Right ventricle myocardium inferior (tissue), 1 donor: ENCODE measurements at regions not wholly inside any gene's neighbourhood (a gene's known extent, or its start where the extent isn't known, plus 50 kb on each side); places are given as distances from the start of the nearest gene placed in this dataset.
"Not testable (repeated sequence)": the region's sequence is repeated elsewhere in the genome, so short reads cannot be mapped to it uniquely, and the experiment has no call there.

Experiments
- ATAC-seq: fragments of 200-7000 bp; cut with Tn5 transposase; one replicate; pipeline ENCODE4 v1.9.1; 2020; ENCODE audit warnings: mild to moderate bottlenecking, moderate library complexity
- DNase-seq: peaks from one replicate; pipeline ENCODE4 v3.0.0; 2021; ENCODE audit errors: missing footprints
- intact Hi-C: fragments of 100-400 bp; cut with DNase I; formaldehyde crosslinking; loops from one replicate; pipeline ENCODE4 v1.11.0; 2022
- donor health status: DM: no; HTN: yes; CAD: no; lungs with severe emphysema.

DNA sequence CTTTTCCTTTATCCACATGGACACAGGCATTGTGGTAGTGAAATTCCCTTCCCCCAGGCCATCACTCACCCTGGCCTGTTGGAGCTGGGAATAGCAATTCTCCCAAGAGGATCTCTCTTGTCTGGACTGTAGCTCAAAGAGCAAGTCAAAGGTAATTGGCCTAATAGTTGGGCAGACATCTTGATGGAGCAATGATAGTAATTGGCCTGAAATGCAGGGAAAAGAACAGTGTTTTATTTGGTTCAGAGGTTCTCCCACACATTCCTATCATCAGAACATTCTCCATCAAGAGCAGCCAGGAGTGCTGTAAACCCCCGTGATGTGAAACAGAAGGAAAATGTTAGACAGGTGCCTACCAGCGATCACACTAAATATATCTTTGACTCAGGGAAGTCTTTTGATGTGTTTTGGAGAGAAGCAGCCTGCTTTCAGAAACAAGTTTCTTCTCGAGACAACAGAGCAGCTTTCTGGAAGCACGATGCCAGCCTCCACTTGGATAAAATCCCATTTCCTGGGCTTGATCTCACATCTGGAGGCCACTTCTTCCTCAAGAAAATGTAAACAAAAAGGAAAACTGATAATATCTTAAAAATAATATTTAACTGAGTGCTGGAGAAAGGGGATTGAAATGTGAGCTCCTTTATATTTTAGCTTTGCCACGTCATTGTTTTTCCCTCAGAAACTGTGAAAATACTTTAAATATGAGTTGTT, 198.1 kb upstream of the WWC1 start:
- no peak for DNase-seq
- peak; percentile 29 for ATAC-seq
- intact Hi-C loops = no loop called here

GRCh38 chr5:168096525-168096924, 194.9 kb upstream of the WWC1 start:
- no peak for ATAC-seq
- no peak for DNase-seq
- intact Hi-C loops = no loop called here

- no peak for ATAC-seq
- intact Hi-C loops = no loop called here
- no peak for DNase-seq
Observed at GRCh38 chr5:168097876-168098653, 193.4 kb upstream of the WWC1 start.

DNA sequence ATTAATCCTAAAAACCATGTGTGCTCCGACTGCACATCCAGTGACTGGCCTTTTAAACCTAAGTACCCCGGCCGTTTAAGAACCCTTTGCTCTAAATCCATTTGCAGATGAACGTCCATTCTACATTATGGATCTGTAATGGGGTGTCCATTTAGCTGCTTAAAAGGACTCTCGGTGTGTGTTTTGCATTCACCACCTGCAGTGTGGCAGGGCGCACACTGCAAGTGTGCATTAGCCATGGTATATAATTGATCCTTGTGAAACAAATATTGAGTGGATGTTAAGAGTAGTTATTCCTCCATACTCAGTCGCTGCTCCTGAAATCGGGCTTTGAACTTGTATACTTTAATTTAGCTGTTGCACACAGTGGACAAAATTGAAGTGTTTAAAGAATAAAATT, 190.1 kb upstream of the WWC1 start:
- no peak for ATAC-seq
- intact Hi-C loops = no loop called here
- no peak for DNase-seq

DNA sequence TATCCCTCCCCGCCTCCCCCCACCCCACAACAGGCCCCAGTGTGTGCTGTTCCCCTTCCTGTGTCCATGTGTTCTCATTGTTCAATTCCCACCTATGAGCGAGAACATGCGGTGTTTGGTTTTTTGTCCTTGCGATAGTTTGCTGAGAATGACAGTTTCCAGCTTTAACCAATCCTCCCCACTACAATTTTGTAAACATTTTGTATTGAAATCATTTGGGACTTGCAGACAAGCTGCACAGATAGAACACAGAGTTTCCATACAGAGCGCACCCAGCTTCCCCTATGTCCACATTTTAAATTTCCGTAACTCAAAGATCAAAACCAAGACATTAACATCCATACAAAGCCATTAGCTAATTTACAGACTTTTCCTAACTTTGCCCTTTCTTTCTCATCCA, 188.4 kb upstream of the WWC1 start:
- DNase-seq, ATAC-seq, intact Hi-C loops: not testable (repeated sequence)

GRCh38 chr5:168104350-168104749, 187.1 kb upstream of the WWC1 start:
- intact Hi-C loops = no loop called here
- DNase-seq (no peak), ATAC-seq (peak; percentile 21)

DNA sequence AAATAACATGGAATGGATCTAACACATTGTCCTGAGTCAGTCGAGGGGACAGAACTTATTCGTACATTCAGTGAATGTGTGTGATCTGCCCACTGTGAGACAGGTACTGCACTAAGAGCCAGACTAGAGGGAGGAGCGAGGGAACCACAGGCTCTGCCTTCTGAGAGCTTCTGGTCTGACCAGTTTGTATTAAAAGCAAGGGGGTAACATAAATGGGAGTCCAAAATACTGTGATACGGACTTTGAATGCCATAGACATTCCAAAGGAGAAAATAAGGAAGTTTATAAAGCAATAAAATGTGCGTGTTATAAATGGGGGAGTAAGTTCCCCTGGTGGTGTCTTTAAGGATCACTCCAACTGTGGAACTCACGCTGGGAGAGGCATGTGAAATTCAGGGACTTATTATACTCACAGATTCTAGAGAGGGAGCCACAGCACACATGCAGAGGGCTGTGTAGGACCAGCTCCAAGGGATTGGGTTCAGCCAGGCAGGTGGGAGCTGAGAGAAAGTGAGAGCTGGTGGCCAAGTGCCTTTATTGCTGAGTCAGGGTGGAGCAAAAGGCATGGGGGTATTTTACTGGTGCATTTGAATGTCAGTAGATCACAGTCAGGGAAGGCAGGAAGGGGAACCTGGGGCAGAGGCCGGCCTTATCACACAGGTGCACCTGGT, 186.5 kb upstream of the WWC1 start:
- intact Hi-C loops = no loop called here
- ATAC-seq (peak; percentile 11), DNase-seq (no peak)

- no peak for ATAC-seq
- intact Hi-C loops = no loop called here
- no peak for DNase-seq
Observed at GRCh38 chr5:168106008-168106761, 185.3 kb upstream of the WWC1 start.

DNA sequence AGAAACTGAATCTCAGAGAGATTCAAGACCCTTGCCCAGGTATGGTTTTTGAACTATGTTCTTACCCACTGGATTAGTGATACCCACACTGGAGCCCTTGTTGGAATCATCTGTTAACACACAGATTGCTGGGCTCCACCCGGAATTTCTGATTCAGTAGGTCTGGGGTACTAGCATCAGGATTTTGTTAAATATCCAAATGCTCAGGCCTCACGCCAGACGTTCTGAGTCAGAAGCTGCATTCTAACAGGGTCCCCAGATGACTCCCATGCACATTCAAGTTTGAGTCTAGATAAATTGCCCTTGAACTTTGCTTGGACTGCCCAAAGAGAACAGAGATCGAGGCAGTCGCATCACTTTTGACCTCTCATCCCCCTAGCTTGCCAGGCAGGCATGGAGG, 182.0 kb upstream of the WWC1 start:
- no peak for DNase-seq
- no peak for ATAC-seq
- intact Hi-C loops = no loop called here

DNA sequence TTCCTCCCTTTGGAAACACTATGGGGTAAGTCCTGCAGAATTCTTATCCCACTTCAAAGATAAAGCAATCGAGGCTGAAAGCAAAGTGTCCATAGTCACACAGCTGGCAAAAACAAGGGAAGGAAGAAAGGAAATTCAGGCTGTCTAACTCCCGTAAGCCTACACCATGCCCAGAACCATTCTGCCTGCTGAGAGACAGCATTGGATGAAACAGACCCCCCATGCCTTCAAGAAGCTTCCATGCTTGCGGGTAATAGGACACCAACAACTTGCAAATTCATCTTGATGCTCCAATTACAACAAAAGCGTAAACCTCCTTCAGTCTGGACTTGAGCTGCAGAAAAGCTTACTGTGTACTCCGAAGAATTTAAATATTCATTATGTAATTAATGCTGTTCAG, 181.1 kb upstream of the WWC1 start:
- DNase-seq = no peak
- ATAC-seq = no peak
- intact Hi-C loops = no loop called here

DNA sequence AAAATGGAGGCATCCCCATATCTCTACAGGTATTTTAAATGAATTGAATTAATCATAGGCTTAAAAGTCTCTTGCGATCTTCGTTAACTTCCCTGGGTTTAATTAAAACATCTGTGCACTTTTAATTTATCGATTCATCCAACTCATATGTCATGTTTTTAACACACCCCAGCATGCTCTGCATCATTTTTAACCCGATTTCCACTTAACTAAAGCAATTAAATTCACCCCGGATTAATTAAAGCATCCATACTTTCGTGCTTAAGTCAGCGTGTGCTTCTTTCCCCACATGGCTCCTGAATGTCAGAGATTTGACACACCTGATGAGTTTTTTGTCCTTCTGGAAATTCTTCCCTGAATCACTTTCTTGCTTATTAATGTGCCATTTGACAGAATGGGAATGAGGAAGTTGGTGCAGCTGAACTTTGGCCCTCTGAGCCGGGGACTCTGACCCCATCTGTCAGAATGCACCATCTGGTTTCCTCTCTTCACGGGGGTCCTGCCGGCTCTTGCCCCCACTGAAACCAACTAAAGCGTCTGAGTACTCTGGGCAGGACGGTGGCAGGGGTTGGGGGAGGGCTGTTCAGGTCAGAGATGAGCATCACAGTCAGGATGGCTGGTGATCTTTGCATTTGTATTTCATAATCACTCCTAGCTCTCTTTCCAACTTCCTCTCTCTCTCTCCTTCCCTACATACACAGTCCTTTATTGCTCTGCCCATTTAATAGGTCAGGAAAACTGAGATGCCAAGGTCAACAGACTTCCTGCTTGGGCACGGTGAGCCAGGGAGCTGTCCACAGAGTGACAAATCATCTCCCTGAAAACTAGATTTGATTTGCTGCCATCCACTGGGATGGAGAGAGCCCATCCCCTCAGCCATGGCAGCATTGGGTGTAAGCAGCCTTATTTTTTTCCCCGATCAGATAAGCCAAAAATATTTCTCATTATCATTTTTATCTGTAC, 180.3 kb upstream of the WWC1 start:
- ATAC-seq (no peak), DNase-seq (no peak)
- intact Hi-C loops = no loop called here

GRCh38 chr5:168114444-168115017, 176.9 kb upstream of the WWC1 start:
- peak; percentile 57 for ATAC-seq
- intact Hi-C loops = no loop called here
- no peak for DNase-seq

GRCh38 chr5:168117469-168117868, 174.0 kb upstream of the WWC1 start:
- ATAC-seq = no peak
- intact Hi-C loops = no loop called here
- no peak for DNase-seq

DNA sequence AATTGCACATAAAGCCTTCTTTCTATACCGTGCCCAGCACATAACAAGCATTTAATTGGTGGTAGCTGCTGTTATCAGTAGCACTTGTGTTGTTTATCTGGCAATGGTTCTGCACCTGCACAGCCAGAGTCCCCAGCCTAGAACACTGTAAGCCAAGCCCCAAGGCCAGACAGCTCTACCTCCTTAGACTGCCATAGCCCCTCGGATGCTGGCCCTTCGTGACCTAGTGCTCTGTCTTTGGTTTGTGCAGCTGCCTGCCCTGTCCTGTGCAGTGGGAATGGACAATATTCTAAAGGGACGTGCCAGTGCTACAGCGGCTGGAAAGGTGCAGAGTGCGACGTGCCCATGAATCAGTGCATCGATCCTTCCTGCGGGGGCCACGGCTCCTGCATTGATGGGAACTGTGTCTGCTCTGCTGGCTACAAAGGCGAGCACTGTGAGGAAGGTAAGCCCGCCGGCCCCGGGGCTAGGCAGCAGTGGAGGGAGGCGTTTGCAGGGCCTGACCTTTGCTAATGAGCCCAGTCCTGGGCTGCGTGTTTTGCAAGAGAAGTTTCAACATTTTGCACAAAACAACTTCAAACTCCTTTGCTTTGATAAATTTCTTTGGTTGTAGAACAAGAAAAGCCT, 173.3 kb upstream of the WWC1 start:
- intact Hi-C loops = no loop called here
- peak; percentile 37 for ATAC-seq
- DNase-seq = no peak

- DNase-seq = no peak
- intact Hi-C loops = loop anchor here (5.0 kb wide), 1 partner anchor 97 kb away; no protein-coding TSS in a partner anchor
- no peak for ATAC-seq
Observed at GRCh38 chr5:168120401-168121137, 170.9 kb upstream of the WWC1 start.

DNA sequence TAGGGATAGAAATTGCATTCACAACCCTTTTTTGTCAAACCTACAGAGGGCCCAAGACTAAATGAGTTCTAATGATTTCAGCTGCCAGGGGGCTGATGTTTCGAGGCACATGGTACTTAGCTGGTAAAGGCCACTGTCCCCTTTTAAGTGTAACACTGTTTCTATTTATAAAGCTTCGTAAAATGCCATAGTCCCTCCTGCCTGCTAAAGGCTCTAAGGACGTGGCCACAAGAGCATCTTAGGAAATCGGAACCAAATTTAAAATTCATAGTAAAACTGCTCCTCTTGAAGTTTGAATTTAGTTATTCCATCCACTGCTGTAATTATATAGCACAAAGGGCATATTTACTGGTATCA, 170.3 kb upstream of the WWC1 start:
- no peak for ATAC-seq
- no peak for DNase-seq
- intact Hi-C loops = loop anchor here (5.0 kb wide), 1 partner anchor 96 kb away; no protein-coding TSS in a partner anchor
